ENCODE measurements at regions not wholly inside any gene's neighbourhood (a gene's known extent, or its start where the extent isn't known, plus 50 kb on each side); places are given as distances from the start of the nearest gene placed in this dataset.

DNA sequence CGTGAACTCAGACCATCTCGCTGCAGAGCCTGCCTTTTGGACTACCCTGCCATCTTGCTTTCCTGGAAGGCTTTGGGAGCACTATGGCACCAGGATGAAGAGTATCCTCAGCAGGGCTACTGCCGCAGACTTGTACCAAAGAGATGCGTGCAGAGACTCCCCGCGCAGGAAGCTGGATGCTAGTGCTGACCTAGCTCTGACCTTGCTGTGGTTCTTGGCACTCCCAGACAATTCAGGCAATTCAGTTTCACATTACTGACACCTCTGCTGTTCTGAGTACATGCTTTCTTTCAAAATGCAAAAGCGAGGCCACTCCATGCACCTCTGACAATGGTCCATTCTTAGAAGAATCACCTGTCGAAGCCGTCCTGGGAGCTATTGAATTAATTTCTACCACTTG is 251.5 kb upstream of the MEX3C start:
- Histone ChIP-seq H2AFZ (replicated peaks) (no peak overlapping the region), H3K36me3 (no peaks in the 10 kb centered on the region), H3F3A (ENCODE audit: low read depth) (peaks cover 17% of the 10 kb centered on the region), H3K9ac (no peak overlapping the region), H3K4me2 (no peak overlapping the region), H3K27me3 (no peaks in the 10 kb centered on the region), H3K9me3 (ENCODE audit: low read depth) (no peaks in the 10 kb centered on the region), H4K20me1 (ENCODE audit: low read depth) (no peaks in the 10 kb centered on the region), H3K4me3 (no peak overlapping the region), H3K27ac (no peak overlapping the region), H3K79me2 (ENCODE audit: low read depth) (no peaks in the 10 kb centered on the region), H3K4me1 (no peaks in the 10 kb centered on the region)
- DNase-seq (ENCODE audit: low spot score), result no peak
- no peak for TF ChIP-seq EZH2phosphoT487 (IDR thresholded peaks at IDR 0.05)
- TF ChIP-seq EZH2 (IDR thresholded peaks at IDR 0.05), result no peak
- no peak for TF ChIP-seq CTCF (IDR thresholded peaks at IDR 0.05)
- Mint-ChIP-seq H3K4me1 (peaks cover 12% of the 10 kb centered on the region), H3K36me3 (no peaks in the 10 kb centered on the region), H3K27me3 (ENCODE audit: insufficient read depth, low read depth) (no peaks in the 10 kb centered on the region), H3K4me3 (no peak overlapping the region), H3K9me3 (no peaks in the 10 kb centered on the region), H3K27ac (no peak overlapping the region)

DNA sequence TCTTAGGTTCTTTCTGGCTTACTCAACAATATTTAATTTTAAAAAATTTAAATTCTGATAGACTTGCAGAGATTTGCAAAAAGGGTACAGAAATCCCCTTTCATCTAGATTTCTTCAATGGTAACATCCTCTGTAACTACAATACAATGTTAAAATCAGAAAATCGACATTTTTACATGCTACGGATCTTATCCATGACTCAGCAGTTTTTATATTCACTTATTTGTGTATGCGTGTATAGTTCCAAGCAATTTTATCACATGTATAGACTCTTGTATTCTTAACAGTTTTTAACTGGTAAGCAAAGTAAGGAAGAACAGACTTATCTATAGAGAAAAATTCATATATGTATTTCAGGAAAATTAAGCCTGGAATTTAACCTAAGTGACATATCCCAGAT is 256.1 kb upstream of the MEX3C start:
- Histone ChIP-seq H3K4me1 (no peaks in the 10 kb centered on the region), H3K4me3 (no peak overlapping the region), H3K4me2 (no peak overlapping the region), H3K9ac (no peak overlapping the region), H3K27ac (no peak overlapping the region), H3K36me3 (no peaks in the 10 kb centered on the region), H3K9me3 (ENCODE audit: low read depth) (no peaks in the 10 kb centered on the region), H3K27me3 (no peaks in the 10 kb centered on the region), H2AFZ (replicated peaks) (no peak overlapping the region), H4K20me1 (ENCODE audit: low read depth) (no peaks in the 10 kb centered on the region), H3F3A (ENCODE audit: low read depth) (peaks cover 17% of the 10 kb centered on the region), H3K79me2 (ENCODE audit: low read depth) (no peaks in the 10 kb centered on the region)
- Mint-ChIP-seq H3K27ac (no peak overlapping the region), H3K27me3 (ENCODE audit: insufficient read depth, low read depth) (no peaks in the 10 kb centered on the region), H3K36me3 (no peaks in the 10 kb centered on the region), H3K9me3 (no peaks in the 10 kb centered on the region), H3K4me1 (peaks cover 2% of the 10 kb centered on the region), H3K4me3 (no peak overlapping the region)
- no peak for TF ChIP-seq EZH2phosphoT487 (IDR thresholded peaks at IDR 0.05)
- no peak for TF ChIP-seq CTCF (IDR thresholded peaks at IDR 0.05)
- TF ChIP-seq EZH2 (IDR thresholded peaks at IDR 0.05), result no peak
- DNase-seq (ENCODE audit: low spot score), result no peak

DNA sequence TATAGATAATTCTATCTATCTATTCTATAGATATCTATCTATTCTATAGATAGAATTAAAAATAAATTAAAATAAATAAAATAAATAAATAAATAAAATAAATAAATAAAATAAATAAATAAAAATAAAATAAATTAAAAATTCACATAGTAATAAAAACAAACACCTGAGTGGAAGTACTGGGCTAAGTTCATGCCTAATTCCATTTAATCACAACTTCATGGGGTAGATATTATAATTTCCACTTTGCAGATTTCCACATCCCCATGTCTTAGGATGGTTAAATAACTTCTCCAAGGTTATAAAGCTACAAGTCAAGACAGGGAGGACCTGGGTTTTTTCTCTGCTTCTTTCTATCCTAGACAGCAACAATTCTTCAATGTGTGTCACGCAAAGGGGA is 261.4 kb upstream of the MEX3C start:
- no peaks in the 10 kb centered on the region for H3K79me2 ChIP-seq (ENCODE audit: low read depth)
- no peak overlapping the region for H3K27ac ChIP-seq
- H3K9ac ChIP-seq, result no peak overlapping the region
- no peaks in the 10 kb centered on the region for H3K27me3 ChIP-seq
- H3K4me1 Mint-ChIP-seq, result no peaks in the 10 kb centered on the region
- peaks cover 6% of the 10 kb centered on the region for H3K27me3 Mint-ChIP-seq (ENCODE audit: insufficient read depth, low read depth)
- no peak overlapping the region for H3K4me3 ChIP-seq
- TF ChIP-seq CTCF (IDR thresholded peaks at IDR 0.05) (no peak), EZH2phosphoT487 (IDR thresholded peaks at IDR 0.05) (no peak), EZH2 (IDR thresholded peaks at IDR 0.05) (no peak)
- no peaks in the 10 kb centered on the region for H3F3A ChIP-seq (ENCODE audit: low read depth)
- H3K36me3 ChIP-seq, result no peaks in the 10 kb centered on the region
- no peaks in the 10 kb centered on the region for H3K4me1 ChIP-seq
- no peaks in the 10 kb centered on the region for H4K20me1 ChIP-seq (ENCODE audit: low read depth)
- no peak overlapping the region for H3K4me3 Mint-ChIP-seq
- DNase-seq (ENCODE audit: low spot score), result no peak
- no peak overlapping the region for H3K27ac Mint-ChIP-seq
- no peaks in the 10 kb centered on the region for H3K9me3 Mint-ChIP-seq
- H3K9me3 ChIP-seq (ENCODE audit: low read depth), result no peaks in the 10 kb centered on the region
- H2AFZ ChIP-seq (replicated peaks), result no peak overlapping the region
- no peaks in the 10 kb centered on the region for H3K36me3 Mint-ChIP-seq
- no peak overlapping the region for H3K4me2 ChIP-seq

GRCh38 chr18:51461956-51462355 is 264.5 kb upstream of the MEX3C start:
- DNase-seq (ENCODE audit: low spot score), result no peak
- Histone ChIP-seq H3K9ac (no peak overlapping the region), H4K20me1 (ENCODE audit: low read depth) (no peaks in the 10 kb centered on the region), H2AFZ (replicated peaks) (no peak overlapping the region), H3K27me3 (no peaks in the 10 kb centered on the region), H3K27ac (no peak overlapping the region), H3K4me1 (no peaks in the 10 kb centered on the region), H3K36me3 (no peaks in the 10 kb centered on the region), H3K79me2 (ENCODE audit: low read depth) (no peaks in the 10 kb centered on the region), H3K4me2 (no peak overlapping the region), H3K4me3 (no peak overlapping the region), H3K9me3 (ENCODE audit: low read depth) (no peaks in the 10 kb centered on the region), H3F3A (ENCODE audit: low read depth) (no peaks in the 10 kb centered on the region)
- H3K36me3 Mint-ChIP-seq, result no peaks in the 10 kb centered on the region
- H3K4me1 Mint-ChIP-seq, result no peaks in the 10 kb centered on the region
- no peak for TF ChIP-seq EZH2phosphoT487 (IDR thresholded peaks at IDR 0.05)
- TF ChIP-seq EZH2 (IDR thresholded peaks at IDR 0.05), result no peak
- no peak for TF ChIP-seq CTCF (IDR thresholded peaks at IDR 0.05)
- no peaks in the 10 kb centered on the region for H3K9me3 Mint-ChIP-seq
- no peak overlapping the region for H3K4me3 Mint-ChIP-seq
- peaks cover 6% of the 10 kb centered on the region for H3K27me3 Mint-ChIP-seq (ENCODE audit: insufficient read depth, low read depth)
- H3K27ac Mint-ChIP-seq, result no peak overlapping the region

All from neural progenitor cell (in vitro differentiated cells).